Erythroblast (primary cell): ENCODE measurements at regions not wholly inside any gene's neighbourhood (a gene's known extent, or its start where the extent isn't known, plus 50 kb on each side); places are given as distances from the start of the nearest gene placed in this dataset.
A peak's percentile ranks its signal among the peaks of the same experiment; 100 is the strongest.
"Not testable (repeated sequence)": the region's sequence is repeated elsewhere in the genome, so short reads cannot be mapped to it uniquely, and the experiment has no call there.

Experiments
- DNase-seq, 2 experiments: peaks; one replicate each; lab custom pipeline; 2025; lab: John Stamatoyannopoulos, UW

DNA sequence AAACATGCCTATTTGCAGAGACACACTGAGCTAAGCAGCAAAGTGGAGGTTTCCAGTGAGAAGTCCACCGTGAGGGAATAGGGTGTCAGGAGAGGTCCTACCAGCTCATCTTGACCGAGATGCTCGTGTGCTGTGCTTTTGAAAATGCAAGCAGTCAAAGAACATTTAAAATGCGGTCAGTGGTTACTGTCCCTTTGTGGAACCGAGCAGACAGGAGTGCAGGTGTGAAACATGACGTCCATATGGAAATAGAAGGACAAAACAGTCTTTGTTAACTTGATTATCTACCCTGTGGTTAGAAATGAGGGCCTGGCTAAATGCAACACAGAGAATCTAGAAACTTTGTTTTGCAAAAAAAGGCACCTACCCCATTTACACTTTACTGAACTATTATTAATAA, 473.3 kb downstream of the SPATA31A6 start:
- DNase-seq: not testable (repeated sequence)

DNA sequence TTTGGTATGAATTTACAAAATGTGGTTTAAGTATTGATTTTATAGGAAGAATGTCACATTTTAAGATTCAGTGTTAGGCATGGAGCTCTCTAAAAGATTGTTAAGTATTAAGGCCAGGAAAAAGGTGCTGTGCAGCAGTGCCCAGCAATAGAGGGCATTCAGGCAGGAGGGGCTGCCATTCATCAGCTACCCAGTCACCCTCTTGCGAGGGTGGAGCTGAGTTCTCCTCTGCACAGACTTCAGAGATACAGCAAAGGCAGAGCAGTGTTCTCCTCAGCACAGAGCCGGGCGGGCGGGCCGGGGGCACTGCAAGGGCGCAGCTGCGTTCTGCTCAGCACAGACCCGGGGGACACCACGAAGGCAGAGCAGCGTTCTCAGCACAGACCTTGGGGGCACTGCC, 474.0 kb downstream of the SPATA31A6 start:
- not testable (repeated sequence) for DNase-seq

DNA sequence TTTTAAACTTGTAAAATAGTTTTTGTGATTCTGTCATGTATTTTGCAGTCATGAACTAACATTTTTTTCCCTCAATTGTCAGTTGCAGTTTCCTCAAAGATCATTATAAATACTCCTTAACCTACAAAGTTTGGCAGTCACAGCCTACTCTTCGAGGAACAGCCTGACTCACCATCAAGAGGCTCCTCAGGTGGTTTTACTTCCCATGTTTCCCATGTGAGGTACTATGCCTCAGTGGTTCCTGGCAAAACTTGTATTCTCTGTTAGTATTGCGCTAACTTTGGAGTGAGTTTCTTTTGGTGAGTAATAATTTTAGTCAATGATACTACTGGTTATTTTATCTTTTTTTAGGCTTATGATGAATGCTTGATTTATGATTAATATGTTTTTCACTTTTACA, 513.7 kb downstream of the SPATA31A6 start:
- DNase-seq: not testable (repeated sequence)

DNA sequence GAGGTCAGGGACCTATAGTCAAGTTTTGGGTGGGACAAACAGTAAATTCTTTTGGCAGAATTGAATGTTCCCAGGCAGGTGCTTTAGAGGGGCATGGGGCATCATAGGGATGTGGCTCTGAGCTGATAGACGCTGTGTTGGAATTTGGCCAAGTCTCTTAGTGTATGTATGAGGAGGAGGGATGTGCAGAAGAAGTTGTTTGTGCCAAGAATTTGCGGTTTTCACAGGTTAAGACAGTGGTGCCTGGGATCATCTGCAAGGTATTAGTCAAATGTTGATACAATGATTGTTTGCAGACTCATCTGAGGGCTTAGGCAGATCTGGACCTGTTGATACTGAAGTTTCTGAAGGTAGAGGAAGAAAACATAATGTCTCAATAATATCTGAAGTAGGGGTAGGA, 519.4 kb downstream of the SPATA31A6 start:
- DNase-seq: not testable (repeated sequence)

DNA sequence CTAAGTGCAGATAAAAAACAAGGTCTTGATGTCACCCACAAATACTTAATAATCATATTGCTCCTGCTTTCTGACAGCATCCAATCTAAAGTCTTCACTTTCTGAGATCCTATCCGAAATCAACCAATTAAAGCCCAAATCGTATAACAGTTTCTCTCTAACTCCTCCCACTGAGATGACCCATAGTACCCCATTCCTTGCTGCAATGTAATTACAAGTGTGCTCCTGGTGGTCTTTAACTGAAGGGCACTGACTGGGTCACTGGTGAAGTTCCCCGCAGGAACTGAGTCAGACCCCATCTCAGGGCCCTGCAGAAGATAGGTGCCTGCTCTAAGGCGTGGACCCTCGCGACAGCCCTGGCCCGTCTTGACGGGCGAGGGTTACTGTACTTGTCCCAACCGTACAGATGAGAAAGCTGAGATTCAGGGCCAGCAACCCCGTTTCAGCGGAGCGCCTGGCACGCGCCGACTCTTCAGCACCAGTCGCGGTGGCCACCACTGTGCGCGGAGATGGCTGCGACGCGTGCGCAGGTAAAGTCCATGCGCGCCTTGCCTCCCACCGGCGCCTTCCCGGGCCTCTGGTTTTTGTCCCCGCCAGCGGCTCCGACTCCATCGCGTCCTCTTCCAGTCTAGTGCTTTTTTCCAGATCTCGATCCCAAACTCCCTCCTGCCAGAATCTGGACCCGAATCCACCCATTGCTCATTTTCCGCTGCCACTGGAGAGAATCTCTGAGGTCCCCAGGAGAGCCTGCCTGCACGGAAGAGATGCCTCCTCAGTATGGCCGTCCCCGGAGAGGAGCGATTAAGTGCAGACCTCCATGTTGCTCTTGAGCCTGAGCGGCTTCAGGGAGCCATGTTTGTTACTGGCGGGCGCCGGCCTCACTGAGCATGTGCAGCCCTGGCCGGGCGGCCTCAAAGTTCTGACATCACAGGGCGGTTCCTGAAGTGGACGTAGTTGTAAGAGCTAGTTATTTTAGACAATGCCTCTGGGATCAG, 541.7 kb downstream of the SPATA31A6 start:
- DNase-seq: not testable (repeated sequence)

DNA sequence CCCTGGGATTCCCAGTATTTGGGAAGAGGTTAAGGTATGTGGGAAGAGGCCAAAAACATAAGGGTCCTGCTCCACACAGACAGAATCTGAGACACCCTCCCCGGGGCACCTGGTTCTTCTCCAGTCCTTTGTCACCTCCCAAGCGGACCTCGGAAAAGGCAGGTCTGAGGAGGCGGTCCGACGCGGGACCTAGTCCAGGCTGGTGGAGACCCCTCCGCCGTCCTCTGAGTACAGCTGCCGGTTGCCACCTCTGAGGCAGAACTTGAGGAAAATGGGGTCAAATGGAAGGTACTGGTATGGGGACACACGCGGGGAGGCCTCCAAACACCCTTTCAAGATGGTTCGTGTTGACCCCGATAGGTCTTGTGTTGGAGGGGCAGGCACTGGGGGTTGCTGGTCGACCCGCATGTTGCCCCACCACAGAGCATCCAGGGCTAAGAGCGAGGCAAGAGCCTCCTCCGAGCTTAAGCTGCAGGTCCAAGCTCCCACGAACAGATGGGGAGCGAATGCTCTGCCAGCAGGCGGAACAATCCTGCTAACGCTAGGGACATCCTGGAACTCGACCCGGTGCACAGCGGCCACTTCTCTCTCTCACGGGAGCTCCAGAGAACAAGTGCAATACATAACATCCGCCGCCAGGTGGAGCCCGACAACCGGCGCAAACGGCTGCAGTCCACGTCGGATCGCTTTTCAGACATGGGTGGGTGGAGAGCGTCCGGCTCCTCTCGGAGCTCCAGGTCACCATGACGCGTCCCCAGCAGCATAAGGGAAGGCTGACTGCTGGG, 559.8 kb downstream of the SPATA31A6 start:
- peak; percentile 56 to 72 for DNase-seq

DNA sequence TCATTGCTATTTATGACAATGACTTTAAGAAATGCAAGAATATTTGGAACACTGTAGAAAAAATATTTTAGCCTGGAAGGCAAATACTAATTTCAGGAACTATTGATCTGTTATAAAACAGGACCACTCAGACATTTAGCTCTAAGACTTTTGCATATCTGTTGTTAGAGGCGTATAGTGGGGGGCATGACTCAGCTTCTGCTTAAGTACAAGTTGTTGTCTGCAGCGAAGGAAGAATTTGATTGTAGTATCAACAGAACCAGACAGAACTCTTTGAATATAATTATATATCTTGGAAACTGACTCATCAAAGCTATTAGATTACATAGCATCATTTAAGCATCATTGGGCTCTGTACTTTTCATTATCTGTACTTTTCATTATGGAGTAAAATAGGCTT, 573.8 kb downstream of the SPATA31A6 start:
- DNase-seq: not testable (repeated sequence)

DNA sequence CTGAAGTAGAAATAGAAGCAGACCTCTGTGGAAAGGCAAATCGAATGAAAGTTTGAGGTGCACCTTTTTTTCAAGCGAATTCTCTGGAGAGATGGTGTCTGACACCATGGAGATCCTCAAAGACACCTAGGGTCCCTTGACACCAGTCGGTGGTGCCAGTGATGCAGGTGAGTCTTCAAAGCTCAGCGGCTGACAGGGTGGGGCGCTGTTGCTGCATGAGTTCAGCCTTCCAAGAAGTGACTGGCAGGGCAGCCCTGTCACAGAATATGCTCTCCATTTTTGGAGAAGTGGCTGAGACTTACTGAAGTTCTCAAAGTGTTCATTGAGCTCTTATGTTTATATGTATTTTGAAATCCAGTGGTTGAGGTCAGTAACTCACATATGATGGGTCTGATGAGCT, 575.9 kb downstream of the SPATA31A6 start:
- DNase-seq: not testable (repeated sequence)

DNA sequence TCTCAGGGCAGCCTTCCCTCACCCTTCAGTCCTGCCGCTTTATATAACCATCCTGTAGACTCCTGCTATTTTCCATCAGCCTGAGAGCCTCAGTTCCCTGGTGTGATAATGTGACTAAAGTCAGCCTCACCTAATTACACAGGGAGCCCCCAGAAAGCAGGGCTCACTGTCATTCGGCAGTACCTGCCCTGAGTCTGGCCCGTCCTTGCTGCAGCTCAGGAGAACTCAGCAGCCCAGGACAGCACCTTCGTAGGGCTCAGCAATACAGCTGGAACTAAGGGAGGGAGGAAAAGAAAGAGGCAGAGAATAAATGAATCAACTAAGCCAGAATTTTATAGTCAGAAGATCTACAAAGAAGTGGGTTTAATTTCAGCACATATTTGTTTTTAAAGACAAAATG, 598.7 kb downstream of the SPATA31A6 start:
- not testable (repeated sequence) for DNase-seq

DNA sequence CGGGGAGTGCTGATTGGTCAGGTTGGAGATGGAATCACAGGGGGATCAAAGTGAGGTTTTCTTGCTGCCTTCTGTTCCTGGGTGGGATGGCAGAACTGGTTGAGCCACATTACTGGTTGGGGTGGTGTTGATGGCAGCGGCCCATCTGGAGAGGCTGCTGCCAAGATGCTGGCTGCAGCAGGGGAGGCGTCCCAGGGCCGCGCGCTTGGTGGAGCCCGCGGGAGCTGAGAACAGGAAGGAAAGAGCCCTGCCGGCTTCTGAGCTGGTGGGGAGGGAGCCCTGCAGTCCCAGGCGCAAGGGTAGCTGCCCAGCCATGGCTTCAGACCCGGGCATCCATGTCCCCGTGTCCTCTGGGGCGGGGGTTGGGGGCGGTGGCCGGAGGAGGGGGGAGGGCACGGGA, 609.3 kb downstream of the SPATA31A6 start:
- DNase-seq: not testable (repeated sequence)

DNA sequence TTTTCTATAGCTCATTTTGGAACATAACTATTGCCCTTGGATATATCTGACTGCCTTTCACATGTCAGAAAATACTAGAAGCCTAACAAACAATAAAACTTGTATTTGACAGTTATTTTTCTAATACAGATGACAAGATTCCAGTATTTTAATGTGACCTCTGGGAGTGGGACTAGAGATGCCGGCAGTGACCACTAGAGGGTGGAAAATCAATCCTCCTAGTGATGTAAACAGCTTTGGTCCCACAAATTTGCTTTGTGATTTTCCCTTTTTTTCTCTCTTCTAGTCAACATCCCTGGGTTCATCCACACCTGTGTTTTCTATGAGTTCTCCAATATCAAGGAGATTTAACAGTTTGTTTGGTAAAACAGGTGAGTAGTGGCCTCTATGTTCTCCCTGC, 615.1 kb downstream of the SPATA31A6 start:
- DNase-seq: peak in 1 of 2 experiments; percentile 1

DNA sequence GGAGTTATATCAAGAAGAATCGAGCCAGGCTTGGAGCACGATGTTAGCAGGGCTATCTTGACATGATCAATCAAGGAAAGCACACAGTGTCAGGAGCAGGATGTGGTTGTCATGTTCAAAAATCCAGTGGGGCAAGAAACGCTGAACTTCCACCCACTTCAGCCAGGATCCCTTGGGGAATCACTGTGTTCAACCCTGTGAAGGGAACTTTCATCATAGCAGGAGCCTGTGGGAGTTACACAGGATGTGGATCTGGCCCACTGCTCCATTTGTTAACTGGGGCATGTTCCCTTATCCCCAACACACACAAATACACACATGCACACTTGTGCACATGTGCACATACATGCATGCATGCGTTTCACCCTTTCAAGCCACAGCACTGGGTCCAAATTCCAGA, 619.3 kb downstream of the SPATA31A6 start:
- not testable (repeated sequence) for DNase-seq

DNA sequence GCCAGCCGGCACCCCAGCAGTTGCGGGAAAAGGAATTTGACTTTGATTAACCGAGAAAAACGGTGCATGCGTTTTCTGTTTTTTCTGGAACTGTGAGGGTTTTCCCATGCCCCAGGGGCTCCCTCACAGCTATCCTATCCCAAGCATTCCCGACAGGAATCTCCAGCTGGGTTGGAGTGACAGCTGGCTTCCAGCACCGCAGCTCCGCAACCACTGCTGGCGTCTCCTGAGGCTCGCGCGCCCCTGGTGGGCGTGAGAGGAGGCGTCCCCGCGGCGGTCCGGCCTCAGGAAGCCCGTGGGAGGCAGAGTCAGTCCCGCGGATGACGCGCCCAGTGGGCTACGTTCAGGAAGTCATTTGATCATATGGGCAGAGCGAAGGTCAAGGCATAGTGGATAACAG, 623.2 kb downstream of the SPATA31A6 start:
- DNase-seq: not testable (repeated sequence)

DNA sequence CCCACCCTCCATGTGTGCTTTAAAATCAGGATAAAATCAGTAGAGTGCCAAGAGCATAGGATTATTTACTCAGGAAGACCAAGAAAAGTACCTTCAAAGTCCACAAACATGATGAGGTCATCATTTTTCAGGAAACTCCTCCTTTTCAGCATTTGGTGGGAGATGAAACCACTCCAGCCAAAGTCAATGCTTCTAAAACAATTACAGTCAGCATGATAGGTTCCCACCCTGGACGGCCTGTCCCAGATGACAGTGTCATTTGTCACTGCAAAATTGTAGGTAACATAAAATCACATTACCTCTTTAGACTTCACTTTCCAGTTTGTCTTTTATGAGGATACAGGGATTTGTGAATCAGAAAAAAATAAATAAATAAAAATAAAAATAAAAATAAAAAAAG, 638.0 kb downstream of the SPATA31A6 start:
- DNase-seq: not testable (repeated sequence)

DNA sequence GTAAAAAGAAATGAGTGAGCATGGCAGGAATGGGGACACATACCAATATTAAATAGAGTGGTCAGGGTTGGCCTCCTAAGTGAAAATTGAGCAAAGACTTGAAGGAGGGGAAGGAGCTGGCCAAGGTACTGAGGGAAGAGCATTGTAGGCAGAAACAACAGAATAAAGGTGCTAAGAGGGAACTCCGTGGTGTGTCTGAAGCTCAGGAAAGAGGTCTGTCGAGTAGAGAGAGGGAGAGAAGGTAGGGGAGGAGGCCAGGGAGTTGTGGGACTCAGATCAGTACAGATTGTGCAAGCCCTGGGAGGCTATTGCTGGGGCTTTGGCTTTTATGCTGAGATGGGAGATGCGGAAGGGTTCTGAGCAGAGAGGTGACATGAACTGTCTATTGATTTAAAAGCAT, 664.7 kb downstream of the SPATA31A6 start:
- not testable (repeated sequence) for DNase-seq

DNA sequence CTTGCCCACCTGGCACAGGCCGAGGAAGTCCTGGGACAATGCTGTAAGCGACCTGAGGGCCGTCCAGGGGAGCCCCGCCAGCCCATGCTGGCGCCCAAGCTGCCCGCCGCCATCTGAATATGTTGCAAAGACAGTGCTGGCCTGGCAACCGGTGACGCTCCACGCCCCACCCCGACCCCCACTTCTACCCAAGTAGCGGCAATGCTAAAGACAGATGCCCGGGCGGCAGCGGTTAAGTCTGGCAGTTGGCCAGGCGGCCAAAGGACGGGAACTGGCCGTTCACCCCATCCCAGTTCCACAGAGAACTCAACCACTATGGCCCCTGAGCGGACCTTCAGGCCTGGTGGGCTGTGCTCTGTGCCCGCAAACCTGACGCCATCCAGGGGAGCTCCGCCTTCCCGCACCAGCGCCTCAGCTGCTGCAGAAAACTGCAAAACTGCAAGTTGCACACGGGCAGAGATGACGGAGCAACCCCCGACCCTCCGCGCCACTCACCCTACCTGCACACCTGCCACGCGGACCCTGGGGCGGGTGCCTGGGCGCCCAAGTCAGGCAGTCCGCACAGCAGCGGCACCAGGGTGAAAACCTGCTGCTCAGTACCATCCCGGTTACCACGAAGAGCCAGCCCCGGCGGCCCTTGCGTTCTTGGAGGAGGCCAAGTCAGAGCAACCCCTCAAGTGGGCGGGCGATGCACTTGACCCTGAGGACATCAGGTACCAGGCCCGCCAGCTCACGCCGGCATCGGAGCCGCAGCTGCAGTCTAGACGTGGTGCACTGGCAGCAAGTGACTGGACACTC, 667.6 kb downstream of the SPATA31A6 start:
- DNase-seq: not testable (repeated sequence)

DNA sequence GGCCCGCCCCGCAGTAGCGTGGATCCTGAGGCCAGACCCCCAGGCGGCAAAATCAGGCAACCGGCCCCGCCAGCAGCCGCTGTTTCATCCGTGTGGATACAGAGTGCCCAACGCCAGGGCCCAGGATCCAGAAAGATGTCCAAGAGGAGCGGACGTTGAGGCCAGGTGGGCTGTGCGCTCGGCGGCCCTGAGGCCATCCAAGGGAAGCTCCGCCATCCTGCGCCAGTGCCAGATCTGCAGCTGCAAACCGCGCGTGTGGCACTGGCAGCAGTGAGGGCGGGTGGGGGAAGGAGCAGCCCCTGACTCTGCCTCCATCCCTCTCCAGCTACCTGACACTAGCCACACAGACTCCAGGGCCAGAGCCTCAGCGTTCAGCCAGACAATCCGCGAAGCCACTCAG, 668.2 kb downstream of the SPATA31A6 start:
- DNase-seq: not testable (repeated sequence)

DNA sequence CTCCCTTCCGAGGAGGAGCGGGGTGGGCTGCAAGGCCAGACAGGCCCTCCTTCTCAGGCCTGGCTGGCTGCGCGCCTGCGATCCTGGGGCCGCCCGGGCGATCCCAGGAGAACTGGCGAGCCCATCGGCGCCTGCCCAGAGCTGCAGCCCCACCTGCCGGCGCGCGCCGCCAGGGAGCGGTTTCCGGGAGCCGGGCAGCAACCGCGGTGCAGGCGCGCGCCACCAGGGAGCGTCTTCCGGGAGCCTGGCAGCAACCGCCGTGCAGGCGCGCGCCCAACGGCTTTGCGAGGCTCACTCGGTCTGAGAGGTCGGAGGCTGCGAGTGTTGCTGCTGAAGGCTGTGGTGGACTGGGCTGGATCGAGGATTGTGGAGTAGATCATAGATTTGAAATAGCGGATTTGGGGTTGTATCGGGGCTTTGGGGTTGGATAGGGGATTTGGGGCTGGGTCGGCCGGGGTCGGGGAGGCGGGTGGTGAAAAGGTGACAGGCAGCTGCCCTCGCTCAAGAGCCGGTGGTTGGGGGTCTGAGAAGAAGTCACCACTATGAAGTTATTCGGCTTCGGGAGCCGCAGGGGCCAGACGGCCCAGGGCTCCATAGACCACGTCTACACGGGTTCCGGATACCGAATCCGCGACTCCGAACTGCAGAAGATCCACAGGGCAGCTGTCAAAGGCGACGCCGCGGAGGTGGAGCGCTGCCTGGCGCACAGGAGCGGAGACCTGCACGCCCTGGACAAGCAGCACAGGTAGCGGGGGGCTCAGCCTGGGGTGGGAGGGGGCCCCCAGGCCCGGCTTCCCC, 668.9 kb downstream of the SPATA31A6 start:
- peak; percentile 64 to 65 for DNase-seq

DNA sequence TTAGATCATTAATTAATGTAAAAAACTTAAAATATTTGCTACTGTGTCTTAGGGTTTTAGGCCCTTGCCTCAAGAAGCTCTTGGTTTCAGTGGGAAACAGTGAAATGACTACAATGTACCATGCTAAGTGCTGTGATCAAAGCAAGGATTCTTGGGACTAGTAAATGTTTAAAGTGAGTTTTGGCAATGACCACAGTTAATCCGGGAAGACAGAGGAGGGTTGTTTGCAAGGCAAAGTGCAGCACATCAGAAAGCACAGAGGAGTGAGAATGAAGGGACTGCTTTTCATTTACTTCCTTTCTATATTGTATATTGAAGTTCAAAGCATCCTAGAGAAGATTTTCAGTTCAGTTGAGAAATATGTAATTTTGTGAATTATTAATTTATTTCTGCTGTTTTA, 676.7 kb downstream of the SPATA31A6 start:
- not testable (repeated sequence) for DNase-seq

DNA sequence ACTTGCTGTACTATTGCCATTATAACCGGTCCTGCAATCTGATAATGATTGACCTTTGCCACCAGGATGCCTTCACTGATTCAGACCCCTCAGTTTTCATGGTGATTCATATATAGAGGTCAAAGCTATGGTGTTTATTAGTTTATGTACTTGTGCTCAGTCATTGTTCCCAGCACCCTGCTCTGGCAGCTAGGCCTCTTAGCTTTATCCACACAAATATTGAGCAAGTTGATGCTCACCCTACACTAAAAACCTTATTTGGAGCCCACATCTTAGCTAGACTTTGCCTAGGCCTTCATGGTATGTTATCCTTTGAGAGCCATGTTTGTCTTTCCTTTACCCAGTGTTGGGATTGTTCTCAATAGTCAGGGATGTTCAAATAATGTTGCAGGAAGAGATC, 679.0 kb downstream of the SPATA31A6 start:
- not testable (repeated sequence) for DNase-seq
